ENCODE measurements at regions not wholly inside any gene's neighbourhood (a gene's known extent, or its start where the extent isn't known, plus 50 kb on each side); places are given as distances from the start of the nearest gene placed in this dataset.
A peak's percentile ranks its signal among the peaks of the same experiment; 100 is the strongest.

GRCh38 chr1:239539051-239539450 is 152.7 kb downstream of the CHRM3 start:
- DNase-seq = no peak

GRCh38 chr1:239539812-239540211 is 153.4 kb downstream of the CHRM3 start:
- DNase-seq = no peak

DNA sequence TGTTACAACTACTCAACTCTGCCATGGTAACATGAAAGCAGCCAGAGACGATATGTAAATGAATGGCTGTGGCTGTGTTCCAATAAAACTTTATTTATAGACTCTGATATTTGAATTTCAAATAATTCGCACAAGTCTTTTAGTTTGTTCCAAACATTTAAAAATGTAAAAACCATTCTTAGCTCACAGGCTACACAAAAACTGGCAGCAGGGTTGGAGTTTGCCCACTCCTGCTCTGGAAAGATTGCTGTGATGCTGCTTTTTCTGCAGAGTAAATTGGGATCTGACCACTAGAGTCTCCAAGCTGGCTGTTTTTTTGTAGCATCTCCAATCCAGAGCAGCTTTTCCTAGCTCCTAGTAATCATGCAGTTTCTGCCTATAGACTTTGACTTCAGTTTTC is 157.5 kb downstream of the CHRM3 start:
- no peak for DNase-seq

- no peak for DNase-seq
Observed at GRCh38 chr1:239545466-239545865, 159.1 kb downstream of the CHRM3 start.

DNA sequence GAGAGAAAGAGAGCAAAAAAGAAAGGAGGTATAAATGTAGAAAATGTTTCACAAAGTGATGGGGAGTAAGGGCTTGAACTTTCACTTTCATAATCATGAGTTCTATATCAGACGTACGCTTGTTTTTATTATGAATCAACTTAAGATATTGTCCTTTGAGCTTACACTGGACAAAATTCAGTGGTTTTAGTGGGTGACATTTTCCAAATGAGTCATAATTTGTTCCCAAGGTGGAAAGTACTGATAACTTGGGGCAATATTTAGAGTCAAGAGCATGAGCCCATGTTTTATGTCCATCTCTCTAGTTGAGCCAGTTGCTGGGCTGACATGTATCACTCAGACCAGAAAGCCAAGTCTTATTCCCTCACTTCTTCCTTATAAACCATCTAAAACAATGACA is 161.6 kb downstream of the CHRM3 start:
- peak in 1 of 2 donors; percentile 14 for DNase-seq

DNA sequence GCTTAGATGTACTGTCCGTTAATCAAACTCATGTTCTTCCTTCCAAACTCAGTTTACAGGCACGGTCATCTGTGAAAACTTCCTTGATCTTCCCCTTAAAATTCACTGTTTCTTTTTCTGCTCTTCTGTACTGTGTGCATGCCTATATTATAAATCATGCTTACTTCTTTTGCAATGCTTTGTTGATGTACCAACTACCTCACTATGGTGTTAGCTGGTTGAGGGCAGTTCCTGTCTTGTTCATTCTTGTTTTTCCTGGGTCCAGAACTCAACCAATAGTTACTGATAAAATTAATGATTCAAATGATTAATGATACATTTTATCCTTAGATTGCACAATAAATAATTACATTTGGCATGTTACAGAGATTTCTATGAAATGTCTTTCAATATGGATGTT is 163.8 kb downstream of the CHRM3 start:
- DNase-seq = no peak

DNA sequence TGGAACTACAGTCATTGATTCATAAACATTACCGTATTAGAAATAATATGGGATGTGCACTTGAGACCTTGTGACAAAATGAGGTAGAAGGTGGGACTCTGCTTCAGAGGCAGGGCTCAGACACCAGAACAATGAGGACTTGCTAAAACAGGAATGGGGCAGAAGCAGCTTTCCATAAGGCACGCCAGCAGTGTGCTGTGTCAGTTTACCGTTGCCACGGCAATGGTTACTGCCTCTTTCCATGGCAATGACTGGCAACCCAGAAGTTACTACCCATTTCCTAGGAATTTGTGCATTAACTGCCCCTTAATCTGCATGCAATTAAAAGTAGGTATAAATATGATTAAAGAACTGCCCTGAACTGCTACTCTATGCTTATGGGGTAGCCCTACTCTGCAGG is 169.0 kb downstream of the CHRM3 start:
- DNase-seq = no peak

DNA sequence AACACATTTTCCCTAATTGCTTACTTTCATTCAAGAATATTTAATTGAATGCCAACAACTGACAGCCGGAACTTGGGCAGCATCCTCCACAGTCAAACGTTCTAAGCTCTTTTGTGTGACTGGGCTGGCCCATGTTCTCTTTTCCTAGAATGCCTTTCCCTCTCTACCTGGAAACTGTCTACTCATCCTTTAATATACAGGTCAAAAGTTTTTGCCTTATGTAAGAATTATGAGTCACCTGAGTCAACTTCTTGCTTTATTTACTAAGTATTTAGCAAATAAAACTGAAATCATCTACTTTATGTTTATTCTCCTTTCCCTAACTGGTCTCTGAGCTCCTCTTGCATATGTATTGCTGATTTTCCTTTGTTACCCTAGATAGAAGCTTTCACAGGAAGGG is 172.2 kb downstream of the CHRM3 start:
- DNase-seq = no peak

DNA sequence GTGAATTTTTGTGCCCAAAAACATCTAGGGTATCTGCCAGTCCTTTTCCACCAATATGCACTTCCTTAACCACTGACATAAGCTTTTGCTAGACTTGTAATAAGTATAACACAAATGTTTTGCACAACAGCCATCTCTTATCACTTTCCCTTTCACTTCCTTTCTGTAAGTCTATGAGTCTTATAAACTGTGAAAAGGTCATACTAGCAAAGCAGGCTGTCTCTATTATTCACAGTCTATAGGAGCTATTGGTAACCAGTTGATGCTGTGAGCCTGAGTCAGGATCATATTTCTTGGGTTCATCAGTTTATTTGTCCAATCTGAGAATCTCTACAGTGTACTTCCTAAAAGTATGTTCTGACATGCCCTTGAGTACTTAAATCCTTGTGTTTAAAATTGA is 172.6 kb downstream of the CHRM3 start:
- DNase-seq = no peak

- no peak for DNase-seq
Observed at GRCh38 chr1:239560921-239561320, 174.6 kb downstream of the CHRM3 start.

DNA sequence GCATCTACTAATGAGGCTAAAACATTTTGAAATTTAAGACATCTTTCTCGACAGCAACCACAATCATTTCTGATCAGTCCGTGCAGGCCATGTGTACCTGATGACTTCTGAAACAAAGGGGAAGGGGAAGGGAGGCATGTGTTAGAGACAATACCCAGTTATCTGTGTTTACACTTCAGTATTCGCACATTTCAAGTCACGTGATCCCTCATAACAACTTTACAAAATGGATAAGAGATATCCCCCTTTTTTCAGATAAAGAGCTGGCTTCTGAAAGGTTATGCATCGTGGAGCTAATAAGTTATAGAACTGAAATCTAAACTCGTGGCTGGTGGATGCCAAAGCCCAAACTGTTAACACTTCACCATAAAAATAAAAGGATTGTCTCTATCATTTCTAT is 175.7 kb downstream of the CHRM3 start:
- no peak for DNase-seq

GRCh38 chr1:239563681-239564080 is 177.3 kb downstream of the CHRM3 start:
- no peak for DNase-seq

DNA sequence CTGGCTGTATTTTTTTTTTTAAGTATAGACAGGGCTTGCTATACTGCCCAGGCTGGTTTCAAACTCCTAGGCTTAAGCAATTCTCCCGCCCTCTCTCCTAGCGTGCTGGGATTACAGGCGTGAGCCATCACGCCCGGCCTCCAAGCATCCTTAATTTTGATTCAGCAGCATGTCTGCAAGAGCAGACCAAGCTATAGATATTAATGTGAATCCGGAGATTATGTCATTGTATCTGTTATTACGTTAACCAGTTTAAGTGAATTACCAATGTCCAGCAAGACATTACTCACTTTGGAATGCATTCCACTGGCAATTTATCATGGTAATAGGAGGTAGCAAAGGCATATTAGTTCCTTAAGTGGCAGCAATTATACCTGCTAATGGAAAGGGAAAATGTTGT is 179.7 kb downstream of the CHRM3 start:
- DNase-seq = no peak

DNA sequence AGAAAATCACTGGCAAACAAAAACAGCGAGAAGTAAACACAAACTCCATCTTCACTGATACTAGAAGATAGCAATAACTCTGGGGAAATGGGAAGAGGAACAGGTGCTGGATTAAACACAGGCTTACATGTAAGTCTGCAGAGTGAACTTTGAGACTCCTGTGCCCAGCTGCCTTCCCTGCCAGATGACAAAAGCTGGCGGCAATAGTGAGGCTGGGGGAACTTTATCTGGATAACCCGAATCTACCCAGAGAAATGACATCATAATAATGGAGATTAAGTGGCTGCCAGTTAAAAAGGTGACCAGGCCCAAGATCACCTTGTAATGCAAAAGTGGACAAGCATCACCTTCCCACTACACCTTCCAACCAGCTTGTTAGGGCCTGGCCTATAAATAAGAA is 184.5 kb downstream of the CHRM3 start:
- DNase-seq = no peak

DNA sequence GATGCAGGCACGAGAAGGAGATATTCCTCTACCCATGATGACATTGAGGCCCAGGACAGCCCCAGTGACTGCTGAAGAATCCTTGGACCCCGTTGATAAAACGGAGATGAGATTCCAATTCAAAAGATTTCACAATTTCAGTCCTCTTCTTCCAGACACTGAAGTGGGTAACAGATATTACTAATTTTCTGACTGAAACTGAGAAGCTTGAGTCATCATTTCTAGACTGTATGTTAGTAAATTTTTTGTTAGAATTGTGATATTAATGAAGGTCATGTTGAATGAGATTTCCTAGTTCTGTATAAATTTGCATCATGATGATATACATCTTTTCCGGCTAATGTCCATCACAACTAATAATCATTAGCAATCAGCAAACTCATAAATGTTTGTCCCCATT is 185.8 kb downstream of the CHRM3 start:
- no peak for DNase-seq

DNA sequence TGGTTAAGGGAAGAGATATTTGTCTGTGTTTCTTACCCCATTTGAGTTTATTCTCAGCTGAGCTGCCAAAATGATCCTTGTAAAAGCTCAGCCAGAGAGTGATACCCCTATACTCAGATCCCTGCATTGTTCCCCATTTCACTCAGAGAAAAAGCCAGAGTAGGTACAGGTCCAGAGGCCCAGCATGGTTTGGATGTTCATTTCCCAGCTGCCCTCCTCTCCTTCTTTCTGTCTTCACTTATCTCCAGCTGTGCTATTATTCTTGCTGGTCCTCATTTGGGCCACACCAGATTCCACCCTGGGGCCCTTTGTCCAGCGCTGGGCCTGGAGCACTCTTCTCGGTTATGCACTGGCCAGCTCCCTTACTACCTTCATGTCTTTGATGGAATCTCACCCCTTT is 187.7 kb downstream of the CHRM3 start:
- DNase-seq = no peak

- no peak for DNase-seq
Observed at GRCh38 chr1:239575113-239575512, 188.7 kb downstream of the CHRM3 start.

- DNase-seq = no peak
Observed at GRCh38 chr1:239583536-239583935, 197.2 kb downstream of the CHRM3 start.

- no peak for DNase-seq
Observed at GRCh38 chr1:239586128-239586527, 199.8 kb downstream of the CHRM3 start.

- DNase-seq = peak; percentile 44 to 50
Observed at GRCh38 chr1:239587066-239587465, 200.7 kb downstream of the CHRM3 start.

GRCh38 chr1:239587574-239588369 is 201.4 kb downstream of the CHRM3 start:
- no peak for DNase-seq

GRCh38 chr1:239590556-239590955 is 204.2 kb downstream of the CHRM3 start:
- DNase-seq = no peak

DNA sequence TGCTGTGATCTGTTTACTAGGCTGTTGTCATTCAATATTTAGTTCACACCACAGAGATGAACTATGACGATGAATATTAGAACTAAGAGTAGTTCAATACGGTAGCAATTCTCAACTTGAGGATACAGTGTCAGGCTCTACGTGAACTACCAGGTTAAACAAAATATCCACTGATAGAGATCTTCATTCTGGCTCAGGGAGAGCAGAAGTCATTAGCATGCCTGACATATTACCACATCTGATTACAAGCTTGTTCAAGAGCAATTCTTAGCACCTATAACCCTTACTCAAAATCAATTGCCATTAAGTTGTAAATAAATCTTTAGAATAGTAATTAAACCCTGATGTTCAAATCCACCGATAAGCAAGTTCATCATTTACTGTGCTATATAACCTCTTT is 207.2 kb downstream of the CHRM3 start:
- DNase-seq = no peak

GRCh38 chr1:239600588-239600987 is 214.2 kb downstream of the CHRM3 start:
- no peak for DNase-seq

DNA sequence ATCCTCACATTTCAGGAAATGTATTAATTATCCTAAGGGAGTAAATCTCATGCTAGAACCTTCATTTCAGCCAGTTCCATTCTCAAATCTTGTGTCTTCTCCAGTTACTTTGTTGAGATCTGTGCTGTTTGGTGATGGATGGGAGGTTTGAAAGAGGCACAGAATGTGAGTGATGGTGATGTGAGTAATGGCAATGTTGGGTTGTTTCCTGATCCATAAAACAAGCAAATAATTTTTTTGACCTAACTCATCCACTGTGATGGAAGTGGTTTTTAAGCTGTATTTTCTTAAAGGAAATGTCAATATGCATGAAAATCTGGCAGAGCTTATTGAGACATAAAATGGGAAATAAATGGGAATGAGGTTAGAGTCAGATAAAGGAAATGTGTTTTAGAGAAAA is 214.7 kb downstream of the CHRM3 start:
- DNase-seq = no peak

All from CD4-positive, alpha-beta T cell treated with Interferon alpha-2 for 1 hour (primary cell).